Tibial nerve (tissue), 4 donors: ENCODE measurements at regions not wholly inside any gene's neighbourhood (a gene's known extent, or its start where the extent isn't known, plus 50 kb on each side); places are given as distances from the start of the nearest gene placed in this dataset.
"Not testable (repeated sequence)": the region's sequence is repeated elsewhere in the genome, so short reads cannot be mapped to it uniquely, and the experiment has no call there.

ENCODE experiments used
- DNase-seq, 2 donors: peaks; one replicate each; pipeline ENCODE4 v3.0.0-alpha.2; 2019; ENCODE audit warnings: low spot score in 2 of 2
- H3K27ac ChIP-seq, 4 donors: fragments of 200-600 bp; sonication (generic) in 3 of 4; one replicate each; pipeline ENCODE4 v1.5.1; 2017 to 2019; ENCODE audit warnings: mild to moderate bottlenecking in 1 of 4
- H3K27me3 ChIP-seq, 2 donors: fragments of 200-600 bp; sonication (generic) in 1 of 2; one replicate each; pipeline versions ENCODE4 v1.5.1 to v1.6.0; 2017 to 2019
- H3K36me3 ChIP-seq, 3 donors: fragments of 200-600 bp; sonication (generic); one replicate each; pipeline ENCODE4 v1.5.1; 2018 to 2019
- H3K4me1 ChIP-seq, 4 donors: fragments of 200-600 bp; sonication (generic) in 3 of 4; one replicate each; pipeline ENCODE4 v1.5.1; 2017 to 2019
- H3K4me3 ChIP-seq, 4 donors: fragments of 200-600 bp; sonication (generic) in 3 of 4; one replicate each; pipeline ENCODE4 v1.5.1; 2017 to 2019; ENCODE audit warnings: mild to moderate bottlenecking in 1 of 4, moderate library complexity in 1 of 4
- H3K9me3 ChIP-seq, 4 donors: fragments of 200-600 bp; sonication (generic) in 3 of 4; one replicate each; pipeline ENCODE4 v1.5.1; 2017 to 2019
- CTCF ChIP-seq, 5 experiments: fragments of 200-600 bp in 3 of 5; fragments of 450-650 bp in 2 of 5; sonication (generic) in 3 of 5; IDR thresholded peaks; one replicate each; pipeline ENCODE4 v1.5.1; 2016 to 2019; ENCODE audit warnings: antibody characterized with exemption in 5 of 5, mild to moderate bottlenecking in 3 of 5, moderate library complexity in 2 of 5
- EP300 ChIP-seq, 2 donors: sonication (generic); formaldehyde crosslinking; IDR thresholded peaks; one replicate each; pipeline ENCODE4 v1.6.1; 2017; ENCODE audit warnings: antibody characterized with exemption in 2 of 2, mild to moderate bottlenecking in 1 of 2
- POLR2A ChIP-seq, 2 donors: fragments of 450-650 bp; IDR thresholded peaks; one replicate each; pipeline ENCODE4 v1.6.1; 2017; ENCODE audit warnings: antibody characterized with exemption in 2 of 2, mild to moderate bottlenecking in 2 of 2, moderate library complexity in 2 of 2
- WGBS, 2 donors: methylation state at CpG; one replicate each; pipeline ENCODE4 v1.1.5; 2018; 5-methylcytosine and 5-hydroxymethylcytosine counted together

- Histone ChIP-seq H3K4me1 (peaks cover 0 to 16% (median 2%) of the 10 kb centered on the region in 4 donors), H3K27me3 (peaks cover 0 to 70% of the 10 kb centered on the region in 2 donors), H3K4me3 (no peak overlapping the region), H3K27ac (no peak overlapping the region), H3K9me3 (peaks cover 0 to 23% (median 1%) of the 10 kb centered on the region in 4 donors), H3K36me3 (no peaks in the 10 kb centered on the region)
- no peak for TF ChIP-seq CTCF (IDR thresholded peaks at IDR 0.05)
- TF ChIP-seq POLR2A (IDR thresholded peaks at IDR 0.05), result no peak
- no peak for TF ChIP-seq EP300 (IDR thresholded peaks at IDR 0.05)
- 79 to 88% methylated on average over 2 of the region's 2 CpGs for WGBS, 2 donors
- no peak for DNase-seq
Observed at GRCh38 chr4:3878678-3879077, 112.5 kb downstream of the ADRA2C start.

- peaks cover 0 to 23% (median 1%) of the 10 kb centered on the region in 4 donors for H3K9me3 ChIP-seq
- no peak overlapping the region for H3K4me3 ChIP-seq
- TF ChIP-seq EP300 (IDR thresholded peaks at IDR 0.05), result no peak
- no peak for TF ChIP-seq CTCF (IDR thresholded peaks at IDR 0.05)
- TF ChIP-seq POLR2A (IDR thresholded peaks at IDR 0.05), result no peak
- 8 to 10% methylated on average over 32 to 35 of the region's 46 CpGs for WGBS, 2 donors
- H3K27me3 ChIP-seq, result peaks cover 0 to 57% of the 10 kb centered on the region in 2 donors
- H3K27ac ChIP-seq, result no peak overlapping the region
- no peaks in the 10 kb centered on the region for H3K36me3 ChIP-seq
- no peak for DNase-seq
- H3K4me1 ChIP-seq, result peaks cover 0 to 16% (median 2%) of the 10 kb centered on the region in 4 donors
Observed at GRCh38 chr4:3879681-3880614, 113.8 kb downstream of the ADRA2C start.

GRCh38 chr4:3880615-3881120, 114.5 kb downstream of the ADRA2C start:
- DNase-seq, result peak in 1 of 2 donors; percentile 24
- Histone ChIP-seq H3K27me3 (peaks cover 0 to 51% of the 10 kb centered on the region in 2 donors), H3K27ac (no peak overlapping the region), H3K9me3 (peaks cover 0 to 23% (median 1%) of the 10 kb centered on the region in 4 donors), H3K4me3 (no peak overlapping the region), H3K36me3 (no peaks in the 10 kb centered on the region), H3K4me1 (peaks cover 0 to 16% (median 2%) of the 10 kb centered on the region in 4 donors)
- WGBS, 2 donors, result 6 to 12% methylated on average over 14 to 18 of the region's 18 CpGs
- TF ChIP-seq CTCF (IDR thresholded peaks at IDR 0.05), result peak; percentile 38 to 69 (median 51)
- no peak for TF ChIP-seq EP300 (IDR thresholded peaks at IDR 0.05)
- TF ChIP-seq POLR2A (IDR thresholded peaks at IDR 0.05), result no peak

GRCh38 chr4:3882316-3882885, 116.2 kb downstream of the ADRA2C start:
- not testable (repeated sequence) for H3K27ac ChIP-seq, H3K36me3 ChIP-seq, H3K4me3 ChIP-seq
- WGBS, 2 donors, result 61 to 66% methylated on average over 12 of the region's 12 CpGs
- Histone ChIP-seq H3K9me3 (peaks cover 0 to 13% (median 1%) of the 10 kb centered on the region in 4 donors), H3K27me3 (peaks cover 0 to 37% of the 10 kb centered on the region in 2 donors), H3K4me1 (peaks cover 0 to 16% (median 2%) of the 10 kb centered on the region in 4 donors)
- TF ChIP-seq EP300 (IDR thresholded peaks at IDR 0.05), result peak in 1 of 2 donors; percentile 29
- peak in 1 of 2 donors; percentile 10 for DNase-seq

- not testable (repeated sequence) for H3K27ac ChIP-seq, H3K9me3 ChIP-seq, DNase-seq, H3K36me3 ChIP-seq, H3K4me3 ChIP-seq
- H3K27me3 ChIP-seq, result peaks cover 0 to 19% of the 10 kb centered on the region in 2 donors
- peaks cover 0 to 16% (median 2%) of the 10 kb centered on the region in 4 donors for H3K4me1 ChIP-seq
- WGBS, 2 donors, result 64% methylated on average over 5 of the region's 5 CpGs
Observed at GRCh38 chr4:3884261-3884660, 118.1 kb downstream of the ADRA2C start.

- WGBS, 2 donors, result 17 to 39% methylated on average over 1 to 6 of the region's 8 CpGs
- not testable (repeated sequence) for DNase-seq, H3K27ac ChIP-seq, H3K4me1 ChIP-seq, H3K36me3 ChIP-seq, H3K27me3 ChIP-seq, H3K9me3 ChIP-seq, H3K4me3 ChIP-seq
- TF ChIP-seq CTCF (IDR thresholded peaks at IDR 0.05), result peak in 1 of 5 experiments; percentile 17
Observed at GRCh38 chr4:3893590-3893989, 127.4 kb downstream of the ADRA2C start.

- not testable (repeated sequence) for H3K27me3 ChIP-seq, DNase-seq, H3K9me3 ChIP-seq, H3K4me3 ChIP-seq, H3K4me1 ChIP-seq, H3K27ac ChIP-seq, H3K36me3 ChIP-seq
- WGBS, 2 donors, result 78 to 79% methylated on average over 19 to 20 of the region's 20 CpGs
Observed at GRCh38 chr4:3894086-3894959, 128.1 kb downstream of the ADRA2C start.
